AG10803 (cell line): ENCODE measurements at regions not wholly inside any gene's neighbourhood (a gene's known extent, or its start where the extent isn't known, plus 50 kb on each side); places are given as distances from the start of the nearest gene placed in this dataset.

ENCODE experiments used
- DNase-seq: peaks from one replicate; pipeline ENCODE4 v3.0.0; 2010; ENCODE audit warnings: low read depth
- H3K4me3 ChIP-seq: 2 replicates; pipeline ENCODE4 v1.5.1; 2011; ENCODE audit warnings: mild to moderate bottlenecking, low read length, control low read depth
- TF ChIP-seq, protein P1 (sequence below): conservative IDR thresholded peaks from 2 replicates; pipeline ENCODE4 v1.5.1; 2011; ENCODE audit warnings: mild to moderate bottlenecking, low read length, control low read depth, inconsistent platforms

DNA sequence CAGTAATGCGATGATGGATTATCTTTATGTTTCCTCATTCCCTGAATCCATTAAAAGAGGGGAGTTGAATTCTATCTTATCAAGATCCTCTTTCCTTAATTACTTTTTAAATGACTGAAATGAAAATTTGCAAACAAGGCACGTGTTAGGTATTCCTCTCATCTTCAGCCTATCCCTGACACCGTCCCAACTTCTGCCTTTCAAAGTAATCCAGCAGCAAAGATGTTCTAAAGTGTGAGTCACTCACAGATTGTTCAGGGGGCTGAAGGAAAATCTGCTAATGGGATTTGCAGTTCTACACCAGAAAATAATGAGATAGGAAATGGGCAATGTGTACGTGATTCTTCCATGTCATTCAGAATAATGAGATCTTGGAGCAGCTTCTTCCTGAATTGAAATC lies 403.0 kb downstream of the ARHGEF28 start:
- H3K4me3 ChIP-seq = no peak overlapping the region
- no peak for DNase-seq
- TF ChIP-seq, protein P1, sequence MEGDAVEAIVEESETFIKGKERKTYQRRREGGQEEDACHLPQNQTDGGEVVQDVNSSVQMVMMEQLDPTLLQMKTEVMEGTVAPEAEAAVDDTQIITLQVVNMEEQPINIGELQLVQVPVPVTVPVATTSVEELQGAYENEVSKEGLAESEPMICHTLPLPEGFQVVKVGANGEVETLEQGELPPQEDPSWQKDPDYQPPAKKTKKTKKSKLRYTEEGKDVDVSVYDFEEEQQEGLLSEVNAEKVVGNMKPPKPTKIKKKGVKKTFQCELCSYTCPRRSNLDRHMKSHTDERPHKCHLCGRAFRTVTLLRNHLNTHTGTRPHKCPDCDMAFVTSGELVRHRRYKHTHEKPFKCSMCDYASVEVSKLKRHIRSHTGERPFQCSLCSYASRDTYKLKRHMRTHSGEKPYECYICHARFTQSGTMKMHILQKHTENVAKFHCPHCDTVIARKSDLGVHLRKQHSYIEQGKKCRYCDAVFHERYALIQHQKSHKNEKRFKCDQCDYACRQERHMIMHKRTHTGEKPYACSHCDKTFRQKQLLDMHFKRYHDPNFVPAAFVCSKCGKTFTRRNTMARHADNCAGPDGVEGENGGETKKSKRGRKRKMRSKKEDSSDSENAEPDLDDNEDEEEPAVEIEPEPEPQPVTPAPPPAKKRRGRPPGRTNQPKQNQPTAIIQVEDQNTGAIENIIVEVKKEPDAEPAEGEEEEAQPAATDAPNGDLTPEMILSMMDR = no peak

DNA sequence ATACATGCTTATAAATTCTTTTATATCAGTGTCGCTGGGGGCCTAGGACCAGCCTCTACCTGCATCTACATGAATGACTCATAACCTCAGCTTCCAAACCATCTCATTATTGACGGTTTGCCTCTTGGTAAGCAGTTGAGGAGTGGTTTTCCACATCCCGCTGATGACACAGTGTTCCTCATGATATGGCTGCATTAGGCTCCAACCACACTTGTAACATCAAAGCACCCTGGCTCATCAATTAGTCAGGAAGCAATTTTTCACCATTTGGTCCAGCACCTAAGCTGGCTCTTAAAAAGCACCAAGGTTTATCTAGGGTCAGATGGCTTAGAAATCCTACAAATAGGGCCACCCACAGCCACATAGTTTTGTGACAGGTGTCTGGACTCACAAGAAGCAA lies 402.4 kb downstream of the ARHGEF28 start:
- no peak overlapping the region for H3K4me3 ChIP-seq
- TF ChIP-seq, protein P1 = no peak
- DNase-seq = no peak

DNA sequence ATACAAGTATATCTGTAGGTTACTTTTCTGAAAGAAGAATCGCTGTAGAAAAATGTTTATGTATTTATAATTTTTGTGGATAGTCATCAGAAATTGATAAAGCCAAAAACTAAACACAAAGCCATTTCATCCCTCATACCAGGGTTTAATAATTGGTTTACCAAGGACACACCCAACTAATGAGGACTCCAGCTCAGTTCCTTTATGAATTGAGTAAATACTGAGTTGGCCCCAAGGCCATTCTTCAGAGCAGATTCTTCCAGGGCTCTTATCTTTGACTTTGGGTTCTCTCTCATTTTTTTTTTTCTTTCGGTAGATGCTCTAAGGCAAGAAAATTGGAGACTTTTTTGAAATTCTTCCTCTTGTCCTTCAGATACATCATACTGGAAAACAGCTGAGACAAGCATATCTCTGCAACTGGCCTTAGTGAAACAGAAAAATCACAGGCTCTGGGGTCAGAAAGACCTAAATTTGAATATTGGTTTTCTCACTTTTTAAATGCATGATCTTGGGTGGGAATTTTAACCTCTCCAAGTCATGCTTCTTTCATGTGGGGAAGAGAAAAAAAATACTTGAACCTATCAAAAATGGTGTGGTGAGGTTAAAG lies 401.8 kb downstream of the ARHGEF28 start:
- no peak for DNase-seq
- TF ChIP-seq, protein P1 = no peak
- no peak overlapping the region for H3K4me3 ChIP-seq

DNA sequence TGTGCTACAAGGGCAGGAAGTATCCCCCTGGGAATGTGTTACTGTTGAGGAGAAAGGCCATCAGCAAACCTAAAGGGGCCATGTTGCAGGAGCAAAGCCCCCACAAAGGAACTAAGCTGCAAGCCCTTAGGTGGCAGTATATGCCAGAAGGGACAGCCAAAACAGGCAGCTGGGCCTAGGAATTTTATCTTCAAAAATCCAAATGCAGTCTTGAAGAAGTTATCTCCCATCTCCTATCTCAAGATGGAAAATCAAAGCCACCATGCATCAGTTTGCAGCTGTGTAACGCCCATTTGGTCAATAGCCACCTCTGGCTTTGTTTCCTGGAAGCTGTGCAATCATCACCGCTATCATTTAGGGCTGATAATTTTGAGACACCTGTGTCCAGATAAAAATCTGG lies 400.3 kb downstream of the ARHGEF28 start:
- TF ChIP-seq, protein P1 = no peak
- H3K4me3 ChIP-seq = no peak overlapping the region
- DNase-seq = no peak

DNA sequence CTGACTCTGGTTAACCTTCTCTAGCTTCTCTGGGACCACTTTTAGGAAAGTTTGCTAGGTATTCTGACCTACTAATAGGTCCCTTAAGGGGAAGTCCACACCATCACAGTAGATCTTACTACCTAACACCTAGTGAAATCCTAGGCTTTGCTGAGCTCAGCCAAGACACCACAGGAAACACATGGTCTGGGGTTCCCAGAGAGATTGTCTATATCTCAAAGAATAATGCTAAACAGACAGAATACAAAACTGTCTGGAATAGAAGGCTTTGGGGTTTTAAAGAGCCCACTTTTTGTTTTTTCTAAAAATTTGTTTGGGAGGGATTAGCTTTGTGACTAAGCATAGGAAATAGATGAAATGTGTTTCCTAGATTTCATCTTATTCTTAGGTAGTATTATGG lies 395.1 kb downstream of the ARHGEF28 start:
- no peak for DNase-seq
- H3K4me3 ChIP-seq = no peak overlapping the region
- TF ChIP-seq, protein P1 = no peak

DNA sequence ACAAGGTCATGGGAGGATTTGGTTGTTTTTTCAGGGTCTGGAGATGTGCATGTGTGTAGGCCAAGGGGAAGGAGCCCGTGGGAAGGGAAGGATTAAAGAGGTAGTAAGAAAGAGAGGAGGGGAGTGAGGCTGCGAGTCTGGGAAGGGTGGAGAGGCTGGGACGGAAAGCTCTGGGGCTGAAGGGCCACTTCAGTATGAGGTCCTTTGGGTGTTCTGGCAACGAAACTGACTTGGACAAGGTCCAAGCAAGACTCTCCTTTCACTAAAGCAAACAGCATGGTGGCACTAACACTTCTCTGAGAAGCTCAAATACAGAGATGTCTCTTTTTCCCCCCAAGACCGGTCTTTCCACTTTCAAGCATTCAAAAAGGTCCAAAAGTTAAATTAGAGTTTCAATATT lies 394.5 kb downstream of the ARHGEF28 start:
- no peak for DNase-seq
- TF ChIP-seq, protein P1 = no peak
- no peak overlapping the region for H3K4me3 ChIP-seq

DNA sequence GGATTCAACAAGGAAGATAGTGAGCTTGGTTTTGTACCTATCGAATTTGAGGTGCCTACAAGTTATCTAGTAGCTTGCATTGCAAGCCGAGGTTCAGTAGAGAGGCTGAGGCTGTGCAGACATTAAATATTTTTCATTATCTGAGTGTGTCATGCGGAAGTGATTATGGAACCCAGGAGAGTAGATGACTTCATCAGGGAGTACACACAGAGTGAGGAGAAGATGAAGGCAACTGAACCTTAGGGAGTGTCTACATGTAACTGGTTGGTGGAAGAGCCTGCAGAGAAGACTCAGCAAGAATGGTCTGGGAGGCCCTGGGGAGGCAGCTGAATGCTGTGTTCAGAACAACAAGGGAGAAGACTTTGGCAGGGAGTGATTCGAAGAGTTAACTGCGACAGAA lies 393.9 kb downstream of the ARHGEF28 start:
- no peak overlapping the region for H3K4me3 ChIP-seq
- DNase-seq = no peak
- TF ChIP-seq, protein P1 = no peak
